ENCODE measurements at regions not wholly inside any gene's neighbourhood (a gene's known extent, or its start where the extent isn't known, plus 50 kb on each side); places are given as distances from the start of the nearest gene placed in this dataset.
A peak's percentile ranks its signal among the peaks of the same experiment; 100 is the strongest.
"Not testable (repeated sequence)": the region's sequence is repeated elsewhere in the genome, so short reads cannot be mapped to it uniquely, and the experiment has no call there.

GRCh38 chr14:105999361-106000028 is 473.1 kb downstream of the TMEM121 start:
- Histone ChIP-seq H3K36me3 (no peaks in the 10 kb centered on the region), H3K4me1 (no peaks in the 10 kb centered on the region), H3K9me3 (no peaks in the 10 kb centered on the region), H3K4me3 (no peak overlapping the region), H3K27me3 (no peaks in the 10 kb centered on the region), H3K27ac (no peak overlapping the region)
- peak in 1 of 2 donors; percentile 22 for DNase-seq
- TF ChIP-seq POLR2A (IDR thresholded peaks at IDR 0.05) (no peak), CTCF (IDR thresholded peaks at IDR 0.05) (peak in 1 of 4 experiments; percentile 7)
- intact Hi-C loops (cut with DNase I; ENCODE audit: low total_unique reads) = no loop called here

GRCh38 chr14:106000029-106000511 is 473.7 kb downstream of the TMEM121 start:
- H3K27ac ChIP-seq; H3K4me1 ChIP-seq; intact Hi-C loops (cut with DNase I; ENCODE audit: low total_unique reads): not testable (repeated sequence)

GRCh38 chr14:106001277-106001676 is 474.9 kb downstream of the TMEM121 start:
- H3K27me3 ChIP-seq; H3K4me3 ChIP-seq; H3K9me3 ChIP-seq; H3K27ac ChIP-seq; H3K4me1 ChIP-seq; H3K36me3 ChIP-seq; DNase-seq; intact Hi-C loops (cut with DNase I; ENCODE audit: low total_unique reads): not testable (repeated sequence)

More at GRCh38 chr14:106000029-106000511, 473.7 kb downstream of the TMEM121 start:
- not testable (repeated sequence) for H3K27me3 ChIP-seq, H3K9me3 ChIP-seq, DNase-seq, H3K36me3 ChIP-seq, H3K4me3 ChIP-seq

GRCh38 chr14:106003351-106003750 is 477.0 kb downstream of the TMEM121 start:
- Histone ChIP-seq H3K4me3 (no peak overlapping the region), H3K27me3 (no peaks in the 10 kb centered on the region), H3K4me1 (no peaks in the 10 kb centered on the region), H3K9me3 (no peaks in the 10 kb centered on the region), H3K27ac (no peak overlapping the region), H3K36me3 (no peaks in the 10 kb centered on the region)
- intact Hi-C loops (cut with DNase I; ENCODE audit: low total_unique reads) = no loop called here
- TF ChIP-seq POLR2A (IDR thresholded peaks at IDR 0.05) (no peak), CTCF (IDR thresholded peaks at IDR 0.05) (no peak)
- DNase-seq = no peak

- DNase-seq; H3K27ac ChIP-seq; H3K4me3 ChIP-seq; H3K27me3 ChIP-seq; H3K36me3 ChIP-seq; intact Hi-C loops (cut with DNase I; ENCODE audit: low total_unique reads); H3K4me1 ChIP-seq; H3K9me3 ChIP-seq: not testable (repeated sequence)
Observed at GRCh38 chr14:106004937-106005795, 478.8 kb downstream of the TMEM121 start.

GRCh38 chr14:106006043-106006442 is 479.7 kb downstream of the TMEM121 start:
- DNase-seq; H3K36me3 ChIP-seq; H3K4me3 ChIP-seq; H3K9me3 ChIP-seq; H3K27me3 ChIP-seq; intact Hi-C loops (cut with DNase I; ENCODE audit: low total_unique reads); H3K4me1 ChIP-seq; H3K27ac ChIP-seq: not testable (repeated sequence)
- peak in 1 of 4 experiments; percentile 26 for TF ChIP-seq CTCF (IDR thresholded peaks at IDR 0.05)

- H3K36me3 ChIP-seq; DNase-seq; H3K27me3 ChIP-seq; intact Hi-C loops (cut with DNase I; ENCODE audit: low total_unique reads); H3K4me3 ChIP-seq; H3K9me3 ChIP-seq; H3K4me1 ChIP-seq; H3K27ac ChIP-seq: not testable (repeated sequence)
Observed at GRCh38 chr14:106006716-106007115, 480.3 kb downstream of the TMEM121 start.
